IMR-90 (cell line): ENCODE measurements at regions not wholly inside any gene's neighbourhood (a gene's known extent, or its start where the extent isn't known, plus 50 kb on each side); places are given as distances from the start of the nearest gene placed in this dataset.

Source experiments
- ATAC-seq: fragments of 200-7000 bp; cut with Tn5 transposase; 2 replicates; pipeline ENCODE4 v1.9.1; 2020; ENCODE audit warnings: low read depth, mild to moderate bottlenecking, moderate library complexity
- BruUV-seq: library from RNA; stranded (reverse); fragments of 400-500 nt; replicated peaks from 2 replicates; lab custom pipeline; 2021; lab: Mats Ljungman, UMichigan
- CTCF ChIA-PET: fragments of 300-600 bp; formaldehyde crosslinking; extraction: SDS; loops from one replicate; lab custom pipeline; 2021; ENCODE audit warnings: antibody characterized with exemption; lab: Yijun Ruan, JAX
- POLR2A ChIA-PET: fragments of 300-600 bp; sonication (Branson Sonifier 250); formaldehyde crosslinking; loops from one replicate; lab custom pipeline; 2022; ENCODE audit warnings: antibody characterized with exemption; ENCODE audit not compliant: unreplicated experiment; lab: Charles Lee
- DNase-seq: peaks from one replicate; pipeline ENCODE4 v3.0.0; 2013
- H2AFZ ChIP-seq: replicated peaks from 2 replicates; pipeline ENCODE3; 2013; ENCODE audit warnings: low read length, mild to moderate bottlenecking; ENCODE audit not compliant: poor library complexity
- H2AK5ac ChIP-seq: 2 replicates; pipeline ENCODE4 v1.6.1; 2013; ENCODE audit warnings: low read depth, low read length, inconsistent platforms
- H2AK9ac ChIP-seq: replicated peaks from 2 replicates; pipeline ENCODE3; 2013; ENCODE audit warnings: mild to moderate bottlenecking, low read depth, low read length, moderate library complexity; ENCODE audit not compliant: poor library complexity
- H2BK120ac ChIP-seq: 2 replicates; pipeline ENCODE4 v1.6.1; 2013; ENCODE audit warnings: low read depth, low read length, inconsistent platforms
- H2BK15ac ChIP-seq: 3 replicates; pipeline ENCODE4 v1.6.1; 2013; ENCODE audit warnings: low read depth, low read length, inconsistent platforms
- H2BK20ac ChIP-seq: 2 replicates; pipeline ENCODE4 v1.6.1; 2013; ENCODE audit warnings: low read depth, mild to moderate bottlenecking, inconsistent platforms, low read length, moderate library complexity
- H2BK5ac ChIP-seq: 2 replicates; pipeline ENCODE4 v1.6.1; 2013; ENCODE audit warnings: mild to moderate bottlenecking, low read depth, low read length, inconsistent platforms; ENCODE audit not compliant: poor library complexity, severe bottlenecking
- H3K14ac ChIP-seq: replicated peaks from 2 replicates; pipeline ENCODE4 v1.6.1; 2013; ENCODE audit warnings: low read depth, low read length, inconsistent platforms
- H3K18ac ChIP-seq: 2 replicates; pipeline ENCODE4 v1.6.1; 2013; ENCODE audit warnings: low read depth, low read length, control low read depth
- H3K23ac ChIP-seq: 2 replicates; pipeline ENCODE4 v1.6.1; 2013; ENCODE audit warnings: low read depth, low read length, inconsistent platforms
- H3K27ac ChIP-seq: 2 replicates; pipeline ENCODE4 v1.5.1; 2013; ENCODE audit warnings: mild to moderate bottlenecking, control low read depth, low read length; ENCODE audit not compliant: insufficient read depth
- H3K27me3 ChIP-seq: 2 replicates; pipeline ENCODE4 v1.6.1; 2013; ENCODE audit warnings: low read length; ENCODE audit not compliant: control insufficient read depth, insufficient read depth
- H3K36me3 ChIP-seq: 2 replicates; pipeline ENCODE4 v1.6.1; 2013; ENCODE audit warnings: low read length, mixed read lengths; ENCODE audit not compliant: control insufficient read depth, insufficient read depth
- H3K4ac ChIP-seq: 2 replicates; pipeline ENCODE4 v1.6.1; 2013; ENCODE audit warnings: low read depth, low read length, inconsistent platforms
- H3K4me1 ChIP-seq: 2 replicates; pipeline ENCODE4 v1.6.1; 2013; ENCODE audit warnings: low read length, mixed read lengths; ENCODE audit not compliant: control insufficient read depth, insufficient read depth
- H3K4me2 ChIP-seq: 2 replicates; pipeline ENCODE4 v1.6.1; 2013; ENCODE audit warnings: low read depth, mild to moderate bottlenecking, control low read depth, low read length, moderate library complexity
- H3K4me3 ChIP-seq: 2 replicates; pipeline ENCODE4 v1.5.1; 2013; ENCODE audit warnings: low read depth, mild to moderate bottlenecking, control low read depth, low read length, moderate library complexity; ENCODE audit not compliant: insufficient read depth
- H3K56ac ChIP-seq: 2 replicates; pipeline ENCODE4 v1.6.1; 2013; ENCODE audit warnings: low read length, inconsistent platforms; ENCODE audit not compliant: insufficient read depth; ENCODE audit errors: extremely low read depth
- H3K79me1 ChIP-seq, 2 experiments: 2 replicates each; pipeline ENCODE4 v1.6.1; 2013; ENCODE audit warnings: low read length in 2 of 2, inconsistent platforms in 1 of 2, low read depth in 1 of 2
- H3K9ac ChIP-seq: 2 replicates; pipeline ENCODE4 v1.6.1; 2013; ENCODE audit warnings: low read depth, low read length, control low read depth
- H3K9me1 ChIP-seq: 2 replicates; pipeline ENCODE4 v1.6.1; 2013; ENCODE audit warnings: low read length, inconsistent platforms; ENCODE audit not compliant: insufficient read depth
- H3K9me3 ChIP-seq: 2 replicates; pipeline ENCODE4 v1.6.1; 2013; ENCODE audit warnings: low read length; ENCODE audit not compliant: control insufficient read depth, insufficient read depth
- H4K20me1 ChIP-seq: 2 replicates; pipeline ENCODE4 v1.6.1; 2013; ENCODE audit warnings: low read length, inconsistent platforms; ENCODE audit not compliant: insufficient read depth
- H4K5ac ChIP-seq: 2 replicates; pipeline ENCODE4 v1.6.1; 2013; ENCODE audit warnings: mild to moderate bottlenecking, low read depth, low read length, control low read depth
- H4K8ac ChIP-seq, 2 experiments: 2 replicates each; pipeline ENCODE4 v1.6.1; 2013; ENCODE audit warnings: low read depth in 2 of 2, low read length in 2 of 2, control low read depth in 1 of 2, inconsistent platforms in 1 of 2
- H4K91ac ChIP-seq: 2 replicates; pipeline ENCODE4 v1.6.1; 2013; ENCODE audit warnings: low read depth, low read length, inconsistent platforms; ENCODE audit not compliant: insufficient read depth
- BHLHE40 ChIP-seq: fragments of 150-350 bp; IDR thresholded peaks from 2 replicates; pipeline ENCODE4 v1.6.1; 2016; ENCODE audit warnings: mild to moderate bottlenecking, low read depth, low read length
- CEBPB ChIP-seq: IDR thresholded peaks from 2 replicates; pipeline ENCODE4 v1.6.1; 2012; ENCODE audit warnings: low read depth, low read length, improper control_type of control experiment
- CHD1 ChIP-seq: IDR thresholded peaks from 2 replicates; pipeline ENCODE4 v1.6.1; 2012; ENCODE audit warnings: low read depth, low read length, improper control_type of control experiment
- FOS ChIP-seq: fragments of 150-350 bp; IDR thresholded peaks from 2 replicates; pipeline ENCODE4 v1.6.1; 2016; ENCODE audit warnings: low read depth, low read length
- MAFK ChIP-seq: IDR thresholded peaks from 2 replicates; pipeline ENCODE4 v1.6.1; 2012; ENCODE audit warnings: low read depth, low read length, improper control_type of control experiment
- MAZ ChIP-seq: IDR thresholded peaks from 2 replicates; pipeline ENCODE4 v1.6.1; 2012; ENCODE audit warnings: low read depth, mild to moderate bottlenecking, low read length, improper control_type of control experiment, moderate library complexity, borderline replicate concordance
- MXI1 ChIP-seq: IDR thresholded peaks from 2 replicates; pipeline ENCODE4 v1.6.1; 2012; ENCODE audit warnings: low read depth, mild to moderate bottlenecking, low read length, moderate library complexity, borderline replicate concordance
- NFE2L2 ChIP-seq: fragments of 150-350 bp; IDR thresholded peaks from 2 replicates; pipeline ENCODE4 v1.6.1; 2016; ENCODE audit warnings: low read depth, mild to moderate bottlenecking, low read length
- POLR2A ChIP-seq: IDR thresholded peaks from 2 replicates; pipeline ENCODE4 v1.6.1; 2012; ENCODE audit warnings: mild to moderate bottlenecking, low read depth, low read length
- RAD21 ChIP-seq: IDR thresholded peaks from 2 replicates; pipeline ENCODE4 v1.6.1; 2012; ENCODE audit warnings: low read length, improper control_type of control experiment
- RCOR1 ChIP-seq: IDR thresholded peaks from 2 replicates; pipeline ENCODE4 v1.6.1; 2012; ENCODE audit warnings: mild to moderate bottlenecking, low read length, improper control_type of control experiment; ENCODE audit not compliant: insufficient replicate concordance
- RFX5 ChIP-seq: IDR thresholded peaks from 2 replicates; pipeline ENCODE4 v1.8.0; 2012; ENCODE audit warnings: low read depth, mild to moderate bottlenecking, low read length, moderate library complexity
- SMC3 ChIP-seq: fragments of 150-350 bp; IDR thresholded peaks from 2 replicates; pipeline ENCODE4 v1.6.1; 2016; ENCODE audit warnings: low read depth, mild to moderate bottlenecking, antibody characterized with exemption, low read length, moderate library complexity
- USF2 ChIP-seq: fragments of 150-350 bp; IDR thresholded peaks from 2 replicates; pipeline ENCODE4 v1.6.1; 2017; ENCODE audit warnings: mild to moderate bottlenecking, antibody characterized with exemption, low read length, low read depth
- WGBS, 2 experiments: methylation state at CpG; one replicate each; pipeline versions ENCODE4 v1.1.5 to v1.1.7; 2013; ENCODE audit warnings: missing lambda C conversion rate in 2 of 2; ENCODE audit not compliant: insufficient read length in 1 of 2; ENCODE audit errors: extremely low coverage in 2 of 2; 5-methylcytosine and 5-hydroxymethylcytosine counted together
- dilution Hi-C: fragments of 300-500 bp; cut with HindIII; formaldehyde crosslinking; loops from one replicate; pipeline ENCODE4 v1.14.3; 2018; ENCODE audit warnings: low sequenced_read_pairs; ENCODE audit not compliant: unreplicated experiment
- in situ Hi-C: fragments of 300-500 bp; cut with MboI; formaldehyde crosslinking; loops from 3 replicates; pipeline ENCODE4 v1.14.3; 2019; ENCODE audit warnings: low sequenced_read_pairs, inconsistent platforms, mixed read lengths
- intact Hi-C: fragments of 100-400 bp; cut with micrococcal nuclease; formaldehyde crosslinking; loops from 2 replicates; pipeline ENCODE4 v1.10.0; 2022
- TF ChIP-seq, protein P1 (sequence below): fragments of 150-350 bp; IDR thresholded peaks from 2 replicates; pipeline ENCODE4 v1.6.1; 2016; ENCODE audit warnings: low read depth, mild to moderate bottlenecking, low read length, moderate library complexity, borderline replicate concordance
- TF ChIP-seq, protein P2 (sequence below): conservative IDR thresholded peaks from 2 replicates; pipeline ENCODE4 v1.5.1; 2012; ENCODE audit warnings: mild to moderate bottlenecking, low read depth, low read length, improper control_type of control experiment

DNA sequence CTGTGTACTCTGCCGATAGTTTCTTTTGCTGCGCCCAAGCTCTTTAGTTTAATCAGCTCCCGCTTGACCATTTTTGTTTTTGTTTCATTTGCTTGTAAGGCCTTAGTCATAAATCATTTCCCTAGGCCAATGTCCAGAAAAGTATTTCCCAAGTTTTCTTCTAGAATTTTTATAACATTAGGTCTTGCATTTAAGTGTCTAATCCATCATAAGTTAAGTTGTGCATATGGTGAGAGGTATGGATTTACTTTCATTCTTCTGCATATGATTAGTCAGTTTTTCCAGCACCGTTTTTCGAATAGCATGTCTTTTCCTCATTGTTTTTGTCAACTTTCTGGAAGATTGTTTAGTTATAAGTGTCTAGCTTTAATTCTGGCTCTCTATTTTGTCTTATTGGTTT is 484.8 kb upstream of the CNTNAP5 start:
- no peaks in the 10 kb centered on the region for H3K4me1 ChIP-seq
- H3K9me3 ChIP-seq: no peaks in the 10 kb centered on the region
- no peak overlapping the region for H3K56ac ChIP-seq
- no peak overlapping the region for H4K8ac ChIP-seq
- DNase-seq (no peak), ATAC-seq (no peak)
- H2BK20ac ChIP-seq: no peak overlapping the region
- no peak overlapping the region for H4K91ac ChIP-seq
- H3K36me3 ChIP-seq: no peaks in the 10 kb centered on the region
- no peak overlapping the region for H2AFZ ChIP-seq
- intact Hi-C loops: no loop called here
- no peak overlapping the region for H3K4ac ChIP-seq
- H4K5ac ChIP-seq: no peak overlapping the region
- H2BK15ac ChIP-seq: no peak overlapping the region
- H3K27me3 ChIP-seq: no peaks in the 10 kb centered on the region
- H2AK9ac ChIP-seq: no peak overlapping the region
- no peak overlapping the region for H3K27ac ChIP-seq
- in situ Hi-C loops: no loop called here
- H3K23ac ChIP-seq: no peak overlapping the region
- no TSS peak for BruUV-seq
- ChIA-PET POLR2A (no interaction called here), CTCF (no interaction called here)
- H3K4me2 ChIP-seq: no peak overlapping the region
- no peak overlapping the region for H3K18ac ChIP-seq
- H3K79me1 ChIP-seq: no peaks in the 10 kb centered on the region
- no peaks in the 10 kb centered on the region for H3K9me1 ChIP-seq
- dilution Hi-C loops: no loop called here
- H3K14ac ChIP-seq: no peak overlapping the region
- H4K20me1 ChIP-seq: no peaks in the 10 kb centered on the region
- no peak overlapping the region for H2BK120ac ChIP-seq
- no peak for TF ChIP-seq RCOR1
- no peak for TF ChIP-seq RFX5
- no peak for TF ChIP-seq RAD21
- TF ChIP-seq SMC3: no peak
- TF ChIP-seq POLR2A: no peak
- TF ChIP-seq MXI1: no peak
- no peak for TF ChIP-seq NFE2L2
- TF ChIP-seq BHLHE40: no peak
- TF ChIP-seq, protein P1, sequence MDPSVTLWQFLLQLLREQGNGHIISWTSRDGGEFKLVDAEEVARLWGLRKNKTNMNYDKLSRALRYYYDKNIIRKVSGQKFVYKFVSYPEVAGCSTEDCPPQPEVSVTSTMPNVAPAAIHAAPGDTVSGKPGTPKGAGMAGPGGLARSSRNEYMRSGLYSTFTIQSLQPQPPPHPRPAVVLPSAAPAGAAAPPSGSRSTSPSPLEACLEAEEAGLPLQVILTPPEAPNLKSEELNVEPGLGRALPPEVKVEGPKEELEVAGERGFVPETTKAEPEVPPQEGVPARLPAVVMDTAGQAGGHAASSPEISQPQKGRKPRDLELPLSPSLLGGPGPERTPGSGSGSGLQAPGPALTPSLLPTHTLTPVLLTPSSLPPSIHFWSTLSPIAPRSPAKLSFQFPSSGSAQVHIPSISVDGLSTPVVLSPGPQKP: no peak
- no peak for TF ChIP-seq MAFK
- TF ChIP-seq CEBPB: no peak
- TF ChIP-seq, protein P2, sequence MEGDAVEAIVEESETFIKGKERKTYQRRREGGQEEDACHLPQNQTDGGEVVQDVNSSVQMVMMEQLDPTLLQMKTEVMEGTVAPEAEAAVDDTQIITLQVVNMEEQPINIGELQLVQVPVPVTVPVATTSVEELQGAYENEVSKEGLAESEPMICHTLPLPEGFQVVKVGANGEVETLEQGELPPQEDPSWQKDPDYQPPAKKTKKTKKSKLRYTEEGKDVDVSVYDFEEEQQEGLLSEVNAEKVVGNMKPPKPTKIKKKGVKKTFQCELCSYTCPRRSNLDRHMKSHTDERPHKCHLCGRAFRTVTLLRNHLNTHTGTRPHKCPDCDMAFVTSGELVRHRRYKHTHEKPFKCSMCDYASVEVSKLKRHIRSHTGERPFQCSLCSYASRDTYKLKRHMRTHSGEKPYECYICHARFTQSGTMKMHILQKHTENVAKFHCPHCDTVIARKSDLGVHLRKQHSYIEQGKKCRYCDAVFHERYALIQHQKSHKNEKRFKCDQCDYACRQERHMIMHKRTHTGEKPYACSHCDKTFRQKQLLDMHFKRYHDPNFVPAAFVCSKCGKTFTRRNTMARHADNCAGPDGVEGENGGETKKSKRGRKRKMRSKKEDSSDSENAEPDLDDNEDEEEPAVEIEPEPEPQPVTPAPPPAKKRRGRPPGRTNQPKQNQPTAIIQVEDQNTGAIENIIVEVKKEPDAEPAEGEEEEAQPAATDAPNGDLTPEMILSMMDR: no peak
- TF ChIP-seq FOS: no peak
- no peak for TF ChIP-seq CHD1
- no peak for TF ChIP-seq MAZ
- no peak for TF ChIP-seq USF2
- no peak overlapping the region for H2BK5ac ChIP-seq
- no CpG with 5 or more reads among the region's 5 CpGs for WGBS, 2 experiments
- H3K9ac ChIP-seq: no peak overlapping the region
- H2AK5ac ChIP-seq: no peak overlapping the region
- H3K4me3 ChIP-seq: no peak overlapping the region
